ENCODE measurements at regions not wholly inside any gene's neighbourhood (a gene's known extent, or its start where the extent isn't known, plus 50 kb on each side); places are given as distances from the start of the nearest gene placed in this dataset.

DNA sequence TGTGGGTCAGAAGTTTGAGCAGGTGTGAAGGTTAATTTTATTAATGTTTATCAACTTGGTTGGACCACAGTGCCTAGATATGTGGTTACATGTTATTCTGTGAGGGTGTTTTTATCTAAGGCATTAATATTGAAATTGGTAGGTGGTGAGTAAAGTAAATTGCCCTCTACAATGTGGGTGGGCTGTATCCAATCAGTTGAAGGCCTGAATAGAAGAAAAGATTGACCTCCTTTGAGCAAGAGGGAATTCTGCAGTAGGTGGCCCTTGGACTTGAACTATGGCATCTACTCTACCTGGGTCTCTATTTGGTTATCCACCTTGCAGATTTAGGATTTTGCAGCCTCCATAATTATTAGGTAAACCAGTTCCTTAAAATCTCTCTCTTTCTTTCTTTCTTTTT is 356.8 kb upstream of the EEF2KMT start:
- TF ChIP-seq, protein P1, sequence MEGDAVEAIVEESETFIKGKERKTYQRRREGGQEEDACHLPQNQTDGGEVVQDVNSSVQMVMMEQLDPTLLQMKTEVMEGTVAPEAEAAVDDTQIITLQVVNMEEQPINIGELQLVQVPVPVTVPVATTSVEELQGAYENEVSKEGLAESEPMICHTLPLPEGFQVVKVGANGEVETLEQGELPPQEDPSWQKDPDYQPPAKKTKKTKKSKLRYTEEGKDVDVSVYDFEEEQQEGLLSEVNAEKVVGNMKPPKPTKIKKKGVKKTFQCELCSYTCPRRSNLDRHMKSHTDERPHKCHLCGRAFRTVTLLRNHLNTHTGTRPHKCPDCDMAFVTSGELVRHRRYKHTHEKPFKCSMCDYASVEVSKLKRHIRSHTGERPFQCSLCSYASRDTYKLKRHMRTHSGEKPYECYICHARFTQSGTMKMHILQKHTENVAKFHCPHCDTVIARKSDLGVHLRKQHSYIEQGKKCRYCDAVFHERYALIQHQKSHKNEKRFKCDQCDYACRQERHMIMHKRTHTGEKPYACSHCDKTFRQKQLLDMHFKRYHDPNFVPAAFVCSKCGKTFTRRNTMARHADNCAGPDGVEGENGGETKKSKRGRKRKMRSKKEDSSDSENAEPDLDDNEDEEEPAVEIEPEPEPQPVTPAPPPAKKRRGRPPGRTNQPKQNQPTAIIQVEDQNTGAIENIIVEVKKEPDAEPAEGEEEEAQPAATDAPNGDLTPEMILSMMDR (conservative IDR thresholded peaks at IDR 0.05; ENCODE audit: low read depth, low read length), result no peak
- TF ChIP-seq EZH2 (IDR thresholded peaks at IDR 0.05; ENCODE audit: low read length, unreplicated experiment) (no peak), EZH2phosphoT487 (IDR thresholded peaks at IDR 0.05; ENCODE audit: borderline replicate concordance, low read length) (no peak)
